GM21390 (cell line): ENCODE measurements at regions not wholly inside any gene's neighbourhood (a gene's known extent, or its start where the extent isn't known, plus 50 kb on each side); places are given as distances from the start of the nearest gene placed in this dataset.
A peak's percentile ranks its signal among the peaks of the same experiment; 100 is the strongest.
"Not testable (repeated sequence)": the region's sequence is repeated elsewhere in the genome, so short reads cannot be mapped to it uniquely, and the experiment has no call there.

Experiments
- ATAC-seq: cut with Tn5 transposase; IDR thresholded peaks from one replicate; pipeline ENCODE4 v1.9.1; 2021; ENCODE audit not compliant: unreplicated experiment

DNA sequence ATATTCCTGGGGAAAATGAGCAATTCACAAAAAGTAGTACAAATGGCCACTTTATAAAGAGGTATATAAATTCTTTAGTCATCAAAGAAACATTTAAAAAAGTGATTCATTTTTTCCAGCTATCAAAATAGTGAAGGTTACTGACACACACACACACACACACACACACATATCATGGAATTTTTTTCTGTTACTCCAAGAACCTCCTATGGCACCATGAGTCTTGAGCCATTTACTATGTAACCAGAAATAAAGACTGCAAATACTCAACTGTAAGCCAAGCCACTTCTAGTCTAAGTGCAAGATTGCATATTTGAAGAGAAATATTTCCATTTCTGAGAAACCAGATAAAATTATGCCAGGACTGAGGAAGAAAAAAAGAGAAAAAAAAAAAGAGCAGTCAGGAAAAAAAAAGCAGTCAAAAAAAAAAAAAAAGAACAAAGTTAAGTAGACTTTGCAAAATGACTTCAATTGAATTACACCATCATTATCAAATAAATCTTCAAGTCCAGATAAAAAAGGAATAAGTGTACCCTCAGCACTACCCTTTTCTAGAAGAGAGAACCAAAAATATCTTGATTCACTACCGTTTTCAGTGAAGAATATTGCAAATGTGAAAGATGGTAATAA lies 275.7 kb downstream of the DAD1 start:
- ATAC-seq, result no peak

DNA sequence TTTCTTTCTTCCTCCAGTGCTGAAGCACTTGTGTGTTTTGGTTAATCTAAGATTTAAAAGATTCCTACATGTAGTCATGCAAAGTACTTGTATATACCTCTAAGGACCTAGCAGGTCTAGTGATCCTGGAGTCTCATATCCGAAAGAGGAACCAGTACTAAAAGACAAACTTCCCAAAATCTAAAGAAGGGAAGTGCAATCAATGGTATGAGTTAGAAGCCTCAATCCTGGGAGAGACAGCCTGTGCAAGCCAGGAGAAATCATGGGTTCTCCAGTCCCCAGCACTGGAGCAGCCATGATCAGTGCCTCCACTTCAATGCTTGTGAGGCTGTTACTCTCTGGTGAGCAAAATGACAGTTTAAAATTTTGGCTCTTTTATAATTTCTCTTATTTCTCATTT lies 277.4 kb downstream of the DAD1 start:
- ATAC-seq, result no peak

DNA sequence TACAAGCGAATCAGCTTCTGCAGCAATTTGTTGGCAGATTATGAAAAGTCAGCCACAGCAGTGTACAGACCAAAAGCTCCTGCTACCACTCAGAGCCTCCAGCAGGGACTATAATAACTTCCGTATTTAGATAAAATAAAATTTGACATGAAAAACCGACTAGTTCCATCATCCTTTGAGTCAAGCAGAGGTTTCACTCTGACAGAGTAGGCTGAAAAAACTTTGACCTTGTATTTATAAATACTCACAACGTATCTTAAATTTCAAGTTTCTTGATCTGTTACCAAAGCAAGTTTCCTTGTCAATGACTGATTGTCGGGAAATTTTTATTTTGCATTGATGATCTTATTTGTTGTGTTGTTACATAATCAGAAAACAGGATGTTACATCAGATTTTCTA lies 283.4 kb downstream of the DAD1 start:
- ATAC-seq, result no peak

DNA sequence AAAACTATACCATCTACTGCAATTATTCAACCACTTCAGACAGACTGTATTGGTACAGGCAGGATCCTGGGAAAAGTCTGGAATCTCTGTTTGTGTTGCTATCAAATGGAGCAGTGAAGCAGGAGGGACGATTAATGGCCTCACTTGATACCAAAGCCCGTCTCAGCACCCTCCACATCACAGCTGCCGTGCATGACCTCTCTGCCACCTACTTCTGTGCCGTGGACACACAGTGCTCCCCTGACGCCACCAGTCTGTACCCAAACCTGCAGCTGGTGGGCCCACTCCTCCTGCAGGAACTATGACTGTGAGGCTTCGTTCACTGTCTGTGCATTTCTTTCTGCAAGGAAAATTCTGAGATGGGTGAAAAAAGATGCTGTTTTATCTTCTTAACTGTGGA lies 284.7 kb downstream of the DAD1 start:
- ATAC-seq, result no peak

DNA sequence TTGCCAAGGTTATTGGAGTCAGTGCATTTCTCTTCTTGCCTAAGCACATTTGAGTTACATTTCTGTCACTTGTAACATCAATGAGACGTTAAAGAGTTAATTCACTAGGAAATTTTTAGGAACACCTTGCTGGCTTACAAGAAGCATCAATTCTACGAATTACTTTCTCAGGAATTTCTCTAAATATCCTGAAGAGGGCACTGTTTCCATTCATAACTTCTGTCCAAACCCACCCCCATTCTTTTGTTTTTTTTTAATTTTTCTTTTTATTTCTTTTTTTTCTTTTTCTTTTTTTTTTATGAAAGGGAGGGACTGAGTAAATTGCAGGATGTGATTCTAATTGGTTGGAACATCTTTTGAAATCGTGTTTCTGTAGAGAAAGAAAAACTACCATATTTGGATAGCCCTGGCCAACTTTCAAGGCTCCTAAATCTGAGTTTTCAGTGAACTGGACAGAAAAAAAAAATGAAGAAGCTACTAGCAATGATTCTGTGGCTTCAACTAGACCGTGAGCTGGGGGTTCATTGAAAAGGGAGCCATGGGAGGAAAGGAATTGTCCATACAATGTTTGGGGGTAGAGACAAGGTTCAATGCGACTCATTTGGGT lies 285.3 kb downstream of the DAD1 start:
- ATAC-seq, result no peak

DNA sequence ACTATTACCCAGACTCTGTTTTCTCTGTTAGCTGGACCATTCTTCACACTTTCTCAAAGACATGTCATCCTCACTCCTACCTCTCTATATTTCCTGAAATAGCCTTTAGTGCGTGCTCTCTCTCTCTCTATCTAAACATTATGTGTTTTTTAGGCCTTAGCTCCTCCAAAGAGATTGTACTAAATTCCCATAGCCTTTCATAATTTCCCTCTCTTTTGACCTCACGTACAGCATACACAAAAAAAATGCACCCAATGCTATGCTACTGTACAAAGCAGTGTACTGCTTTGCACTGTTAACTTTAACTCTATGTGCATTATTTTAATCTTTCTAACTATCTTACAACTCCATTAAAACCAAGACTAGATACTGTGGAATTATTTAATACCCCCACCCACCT lies 288.4 kb downstream of the DAD1 start:
- ATAC-seq, result no peak

DNA sequence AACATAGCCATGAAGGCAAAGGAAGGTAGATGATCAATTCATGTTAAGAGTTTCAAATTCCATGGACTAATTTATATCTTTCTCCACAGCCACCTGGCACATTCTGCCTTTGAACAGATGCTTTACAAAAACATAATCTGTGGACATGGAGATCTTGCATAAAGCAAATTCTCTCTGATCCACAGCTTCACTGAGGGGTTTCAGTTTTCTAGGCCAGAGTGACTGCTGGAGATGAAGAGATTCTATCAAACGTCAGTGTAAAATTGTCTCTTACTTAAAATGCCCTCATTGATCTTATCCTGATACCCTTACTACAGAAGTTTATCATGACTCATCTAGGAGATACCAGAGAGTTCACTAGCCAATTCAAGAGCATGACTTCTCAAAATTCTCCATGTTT lies 291.6 kb downstream of the DAD1 start:
- ATAC-seq, result no peak

DNA sequence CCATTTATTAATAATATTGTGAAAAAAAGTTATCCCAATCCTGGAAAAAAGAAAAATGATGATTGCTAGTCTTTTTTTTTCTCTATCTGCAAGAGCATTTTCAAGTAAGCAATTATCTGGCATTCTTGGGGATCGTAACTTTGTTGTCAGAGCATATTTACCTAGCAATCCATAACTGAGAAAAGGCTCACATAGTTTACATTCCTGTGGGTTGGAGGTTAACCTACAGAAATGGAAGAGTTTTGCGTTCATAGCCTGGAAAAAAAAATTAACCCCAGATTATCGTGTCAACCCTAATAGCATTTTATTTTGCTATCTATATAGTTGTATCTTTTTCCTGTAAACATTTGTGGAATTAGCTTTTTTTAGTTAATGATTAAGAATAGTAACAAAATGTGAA lies 292.3 kb downstream of the DAD1 start:
- no peak for ATAC-seq

DNA sequence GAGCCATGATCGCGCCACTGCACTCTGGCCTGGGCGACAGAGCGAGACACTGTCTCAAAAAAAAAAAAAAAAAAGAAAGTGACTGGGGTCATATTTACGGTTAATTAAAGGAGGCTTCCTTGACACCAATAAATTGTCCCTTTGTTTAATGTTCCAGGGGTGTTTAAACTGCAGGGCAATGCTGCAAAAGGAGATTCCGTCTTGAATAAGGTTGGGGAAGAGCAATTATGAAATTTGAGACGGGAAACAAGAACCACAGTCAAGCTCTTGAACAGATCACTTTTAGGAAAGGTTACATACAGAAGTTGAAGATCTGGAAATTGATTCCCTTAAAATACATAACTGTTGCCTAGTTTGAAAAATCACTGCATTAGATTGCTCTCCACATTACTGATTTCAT lies 292.9 kb downstream of the DAD1 start:
- no peak for ATAC-seq

DNA sequence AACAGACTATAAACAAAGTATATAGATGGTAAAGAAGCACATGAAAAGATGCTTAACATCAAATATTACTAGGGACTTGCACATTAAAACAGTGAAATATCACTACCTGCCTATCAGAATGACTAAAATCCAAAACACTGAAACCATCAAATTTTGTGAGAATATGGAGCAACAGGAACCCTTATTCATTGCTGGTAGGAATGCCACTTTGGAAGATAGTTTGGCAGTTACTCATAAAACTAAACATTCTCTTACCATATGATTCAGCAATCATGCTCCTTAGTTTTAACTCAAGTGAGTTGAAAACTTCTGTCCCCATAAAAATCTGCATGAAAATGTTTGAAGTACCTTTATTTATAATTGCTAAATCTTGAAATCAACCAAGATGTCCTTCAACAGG lies 297.6 kb downstream of the DAD1 start:
- ATAC-seq, result no peak

DNA sequence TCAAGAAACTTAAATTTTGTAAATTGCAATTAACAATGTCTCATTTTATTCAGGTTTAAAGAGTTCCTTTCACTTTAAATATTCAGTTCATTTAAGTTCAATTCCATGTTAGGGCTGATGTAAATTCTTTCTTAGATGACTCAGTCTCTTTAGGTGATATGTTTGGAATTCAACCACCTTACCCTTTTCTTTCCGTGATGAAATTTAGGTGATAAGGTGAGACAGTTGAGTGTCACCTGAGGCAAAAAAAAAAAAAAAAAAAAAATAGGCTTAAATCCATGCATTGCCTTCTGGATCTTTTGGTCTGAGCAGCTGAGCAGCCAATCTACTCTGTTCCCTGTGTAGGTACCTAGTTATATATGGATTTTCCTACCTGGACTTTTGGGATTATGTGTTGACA lies 299.5 kb downstream of the DAD1 start:
- ATAC-seq, result no peak

DNA sequence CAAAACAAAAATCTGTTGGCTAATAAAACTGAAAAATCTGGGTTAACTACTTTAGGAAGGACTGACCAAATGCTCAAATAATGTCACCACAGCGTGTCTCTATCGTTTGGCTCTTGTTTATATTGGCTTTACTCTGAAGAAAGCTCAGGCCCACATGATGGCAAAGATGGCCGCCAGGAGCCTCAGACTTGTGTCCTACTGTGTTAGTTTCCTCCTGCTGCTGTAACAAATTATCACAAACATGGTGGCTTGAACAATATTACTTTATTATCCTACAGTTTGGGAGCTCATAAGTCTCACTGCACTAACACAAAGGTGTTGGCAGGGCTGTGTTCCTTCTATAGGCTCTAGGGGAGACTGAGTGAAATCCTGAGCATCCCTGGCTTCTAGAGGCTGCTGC lies 303.0 kb downstream of the DAD1 start:
- ATAC-seq, result no peak

DNA sequence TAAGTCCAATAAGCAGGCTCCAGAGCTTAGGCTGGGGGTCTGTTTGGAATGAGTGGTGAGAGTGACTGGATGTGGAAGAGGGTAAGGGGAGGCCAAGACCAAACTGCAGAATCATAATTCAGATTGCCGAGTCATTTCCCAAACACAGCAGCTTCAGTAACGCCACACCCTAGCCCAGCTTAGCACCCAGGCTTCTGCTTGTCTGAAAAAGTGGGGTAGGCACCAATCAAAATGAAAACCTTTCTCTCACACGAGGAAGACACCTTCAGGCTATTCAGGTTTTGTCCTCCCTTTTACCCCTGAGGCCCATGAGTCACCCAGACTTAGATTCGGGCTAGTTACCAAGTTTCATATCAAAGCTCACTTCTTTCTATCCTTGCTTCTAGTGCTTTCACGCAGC lies 306.1 kb downstream of the DAD1 start:
- ATAC-seq, result no peak

DNA sequence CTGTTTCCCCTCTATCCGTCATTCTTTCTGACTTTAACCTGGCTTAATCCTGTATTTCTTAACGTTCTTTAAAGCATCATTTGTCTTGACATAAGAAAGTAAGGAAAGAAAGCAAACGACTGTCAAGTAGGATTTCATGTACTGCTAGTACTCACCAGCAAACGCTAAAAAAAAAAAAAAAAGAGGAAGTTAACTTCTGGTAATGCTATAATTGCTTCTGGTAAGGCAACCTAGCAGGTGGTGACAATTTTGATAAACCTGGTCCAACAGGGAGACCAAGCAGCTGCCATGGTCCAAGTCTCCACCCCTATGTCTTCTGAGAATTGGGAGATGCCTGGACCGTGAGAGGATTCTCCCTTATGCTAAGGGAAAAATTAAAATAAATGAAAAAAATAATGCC lies 306.6 kb downstream of the DAD1 start:
- ATAC-seq, result no peak

DNA sequence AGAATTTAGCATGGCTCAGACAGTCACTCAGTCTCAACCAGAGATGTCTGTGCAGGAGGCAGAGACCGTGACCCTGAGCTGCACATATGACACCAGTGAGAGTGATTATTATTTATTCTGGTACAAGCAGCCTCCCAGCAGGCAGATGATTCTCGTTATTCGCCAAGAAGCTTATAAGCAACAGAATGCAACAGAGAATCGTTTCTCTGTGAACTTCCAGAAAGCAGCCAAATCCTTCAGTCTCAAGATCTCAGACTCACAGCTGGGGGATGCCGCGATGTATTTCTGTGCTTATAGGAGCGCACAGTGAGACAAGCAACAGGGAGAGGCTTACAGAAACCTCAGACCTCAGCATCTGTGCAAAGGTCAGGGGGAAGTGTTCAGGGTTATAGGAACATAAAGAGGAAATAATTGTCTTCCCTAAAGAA lies 307.6 kb downstream of the DAD1 start:
- ATAC-seq, result not testable (repeated sequence)

DNA sequence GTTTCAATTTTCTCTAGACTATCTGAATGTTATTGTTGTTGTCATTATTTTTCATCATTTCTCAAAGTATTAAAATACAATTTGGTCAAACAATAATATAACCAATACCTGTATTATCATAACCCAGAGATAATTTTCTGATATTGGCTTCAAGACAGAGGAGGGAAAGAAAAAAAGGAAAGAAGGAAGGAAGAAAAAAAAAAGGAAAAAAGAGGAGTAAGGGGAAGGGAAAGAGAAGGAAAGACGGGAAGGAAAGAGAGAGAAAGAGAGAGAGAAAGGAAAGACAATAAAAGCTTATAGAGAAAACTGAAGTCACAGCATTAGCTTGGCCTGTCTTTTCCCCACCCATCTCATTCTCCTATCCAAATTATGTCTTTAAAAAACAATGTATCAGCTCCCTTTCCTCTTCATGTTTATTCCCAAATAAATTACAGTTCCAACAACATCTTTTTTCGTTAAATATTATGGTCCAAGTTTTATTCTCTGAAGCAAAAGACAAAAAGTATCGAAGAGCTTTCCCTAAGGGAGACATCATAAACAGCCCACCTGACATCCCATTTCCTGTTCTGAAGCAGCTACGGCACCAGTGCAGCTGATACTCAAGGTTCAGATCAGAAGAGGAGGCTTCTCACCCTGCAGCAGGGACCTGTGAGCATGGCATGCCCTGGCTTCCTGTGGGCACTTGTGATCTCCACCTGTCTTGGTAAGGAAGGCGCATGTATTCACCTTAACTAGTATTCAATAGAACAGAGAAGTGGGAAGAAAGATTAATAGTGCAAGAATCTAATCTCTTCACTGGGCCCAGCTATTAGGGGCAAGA lies 308.3 kb downstream of the DAD1 start:
- ATAC-seq, result no peak

DNA sequence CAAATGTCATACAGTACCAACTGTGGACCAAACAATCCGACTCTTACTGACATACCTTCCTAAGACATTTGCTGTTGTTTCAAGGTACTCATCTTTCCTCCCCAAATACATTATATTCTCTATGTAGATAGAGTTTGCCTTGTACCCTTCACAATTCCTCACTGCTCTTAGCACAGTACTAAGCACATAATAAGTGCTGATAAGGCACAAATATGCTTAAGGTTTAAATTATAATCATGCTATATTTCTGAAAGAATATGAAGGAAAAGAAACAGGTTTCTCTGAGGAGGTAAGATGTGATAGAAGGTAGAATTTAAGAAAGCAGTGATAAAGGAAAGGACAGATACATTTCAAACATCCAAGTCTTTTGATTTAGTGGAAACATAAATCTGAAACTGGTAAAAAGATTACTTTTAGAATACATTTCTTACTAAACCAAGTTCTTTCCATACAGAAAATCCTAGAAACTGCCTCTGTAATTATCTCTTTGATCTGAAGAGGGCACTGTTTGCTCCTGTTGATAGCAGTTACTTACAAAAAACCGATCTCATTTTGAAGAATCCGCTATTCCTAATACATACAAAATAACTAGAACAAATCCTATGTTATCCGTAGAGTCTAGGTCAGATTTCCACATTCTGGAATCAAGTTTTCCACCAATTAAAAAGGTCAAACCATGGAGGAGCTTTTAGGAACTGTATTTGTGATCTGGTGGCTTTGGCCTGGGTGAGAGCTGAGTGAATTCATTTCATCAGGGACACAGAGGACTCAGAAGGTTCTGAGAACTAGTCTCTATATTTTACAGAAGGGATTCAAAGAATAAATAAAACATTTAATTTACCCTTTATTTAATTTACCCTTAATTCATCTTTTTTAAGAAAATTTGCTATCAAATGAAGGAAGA lies 311.9 kb downstream of the DAD1 start:
- no peak for ATAC-seq

DNA sequence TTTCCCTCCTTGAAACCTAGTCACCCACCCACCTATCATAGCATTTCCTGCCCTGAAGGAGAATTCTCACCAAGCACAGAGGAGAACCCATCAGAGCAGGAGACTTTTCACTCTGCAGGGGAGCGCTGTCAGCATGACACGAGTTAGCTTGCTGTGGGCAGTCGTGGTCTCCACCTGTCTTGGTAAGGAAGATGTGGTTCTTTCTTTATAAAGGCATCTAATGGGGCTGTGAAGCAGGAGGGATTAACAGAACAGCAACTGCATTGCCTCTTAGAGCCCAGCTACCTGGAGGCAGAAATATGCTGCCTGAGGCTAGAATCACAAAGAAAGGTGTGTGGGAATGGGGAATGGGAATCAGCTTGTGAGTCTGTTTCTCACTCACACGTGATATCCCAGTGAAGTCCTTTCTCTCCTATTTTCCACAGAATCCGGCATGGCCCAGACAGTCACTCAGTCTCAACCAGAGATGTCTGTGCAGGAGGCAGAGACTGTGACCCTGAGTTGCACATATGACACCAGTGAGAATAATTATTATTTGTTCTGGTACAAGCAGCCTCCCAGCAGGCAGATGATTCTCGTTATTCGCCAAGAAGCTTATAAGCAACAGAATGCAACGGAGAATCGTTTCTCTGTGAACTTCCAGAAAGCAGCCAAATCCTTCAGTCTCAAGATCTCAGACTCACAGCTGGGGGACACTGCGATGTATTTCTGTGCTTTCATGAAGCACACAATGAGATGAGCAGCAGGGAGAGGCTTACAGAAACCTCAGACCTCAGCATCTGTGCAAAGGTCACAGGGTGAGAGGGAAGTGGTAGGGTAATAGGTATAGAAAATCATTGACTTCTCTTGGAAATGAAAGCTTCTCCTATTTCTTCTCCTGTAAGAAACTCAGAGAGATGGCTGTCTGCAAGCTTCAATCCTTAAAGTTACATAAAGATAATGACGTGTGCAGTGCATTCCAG lies 316.9 kb downstream of the DAD1 start:
- no peak for ATAC-seq

DNA sequence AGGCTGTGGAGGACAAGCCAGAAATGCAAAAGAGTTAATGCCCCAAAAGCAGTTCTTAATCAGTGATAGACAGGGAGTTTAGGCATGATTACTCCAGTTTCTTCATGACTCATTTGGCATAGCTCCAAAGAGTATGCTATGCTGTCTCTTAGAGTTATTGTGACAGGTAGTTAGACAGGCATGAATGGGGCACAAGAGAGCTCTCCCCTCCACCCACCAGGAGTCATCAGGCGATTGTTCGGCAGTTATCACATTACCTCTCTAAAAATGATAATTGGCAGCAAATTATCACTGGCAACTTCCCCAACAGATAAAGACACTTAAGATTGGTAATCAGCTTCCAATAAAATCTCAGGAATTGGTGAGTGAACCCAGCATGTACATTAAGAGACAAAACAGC lies 320.1 kb downstream of the DAD1 start:
- peak; percentile 65 for ATAC-seq

DNA sequence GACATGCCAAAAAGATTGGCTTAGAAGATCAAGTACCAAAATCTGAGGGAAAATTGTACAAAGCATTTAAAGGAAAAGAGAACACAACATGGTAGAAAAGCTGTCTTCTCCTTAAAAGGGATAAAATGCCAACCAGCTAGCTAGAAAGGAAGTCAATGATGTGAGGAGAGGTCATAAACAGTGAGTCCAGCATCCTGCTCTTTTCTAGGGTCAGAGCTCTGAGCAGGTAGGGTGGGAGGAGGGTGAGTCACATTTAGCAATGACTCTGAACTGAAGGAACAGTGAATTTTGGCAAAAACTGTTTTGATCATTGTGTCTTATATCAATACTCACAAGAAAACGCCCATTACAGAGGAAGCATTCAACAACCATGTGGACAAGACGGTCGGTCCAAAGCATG lies 322.3 kb downstream of the DAD1 start:
- ATAC-seq, result no peak
